ENCODE measurements at regions not wholly inside any gene's neighbourhood (a gene's known extent, or its start where the extent isn't known, plus 50 kb on each side); places are given as distances from the start of the nearest gene placed in this dataset.

DNA sequence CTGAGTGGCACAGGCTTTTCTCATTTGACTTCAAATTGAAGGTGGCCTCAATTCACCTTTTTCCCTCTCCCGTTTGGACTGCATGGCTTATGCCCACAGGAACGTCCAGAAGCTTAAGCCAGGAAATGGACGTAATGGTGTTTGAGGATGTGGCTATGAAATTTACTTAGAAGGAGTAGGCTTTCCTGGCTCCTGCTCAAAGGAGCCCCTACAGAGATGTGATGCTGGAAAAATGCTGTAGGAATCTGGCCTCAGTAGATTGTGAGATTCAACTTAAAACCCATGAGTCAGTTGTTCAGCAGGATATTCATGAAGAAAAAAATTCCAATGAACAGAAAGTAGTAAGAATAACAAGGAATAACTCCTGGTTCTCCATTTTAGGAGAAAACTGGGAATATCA is 129.0 kb downstream of the ICOS start:
- TF ChIP-seq, protein P1, sequence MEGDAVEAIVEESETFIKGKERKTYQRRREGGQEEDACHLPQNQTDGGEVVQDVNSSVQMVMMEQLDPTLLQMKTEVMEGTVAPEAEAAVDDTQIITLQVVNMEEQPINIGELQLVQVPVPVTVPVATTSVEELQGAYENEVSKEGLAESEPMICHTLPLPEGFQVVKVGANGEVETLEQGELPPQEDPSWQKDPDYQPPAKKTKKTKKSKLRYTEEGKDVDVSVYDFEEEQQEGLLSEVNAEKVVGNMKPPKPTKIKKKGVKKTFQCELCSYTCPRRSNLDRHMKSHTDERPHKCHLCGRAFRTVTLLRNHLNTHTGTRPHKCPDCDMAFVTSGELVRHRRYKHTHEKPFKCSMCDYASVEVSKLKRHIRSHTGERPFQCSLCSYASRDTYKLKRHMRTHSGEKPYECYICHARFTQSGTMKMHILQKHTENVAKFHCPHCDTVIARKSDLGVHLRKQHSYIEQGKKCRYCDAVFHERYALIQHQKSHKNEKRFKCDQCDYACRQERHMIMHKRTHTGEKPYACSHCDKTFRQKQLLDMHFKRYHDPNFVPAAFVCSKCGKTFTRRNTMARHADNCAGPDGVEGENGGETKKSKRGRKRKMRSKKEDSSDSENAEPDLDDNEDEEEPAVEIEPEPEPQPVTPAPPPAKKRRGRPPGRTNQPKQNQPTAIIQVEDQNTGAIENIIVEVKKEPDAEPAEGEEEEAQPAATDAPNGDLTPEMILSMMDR (IDR thresholded peaks at IDR 0.05), result no peak
- Mint-ChIP-seq H3K27me3 (ENCODE audit: low read depth) (peaks cover 3% of the 10 kb centered on the region), H3K27ac (ENCODE audit: unreplicated experiment) (no peak overlapping the region), H3K9me3 (ENCODE audit: low read depth) (no peaks in the 10 kb centered on the region), H3K4me3 (ENCODE audit: unreplicated experiment) (no peak overlapping the region), H3K36me3 (ENCODE audit: low read depth) (no peaks in the 10 kb centered on the region), H3K4me1 (ENCODE audit: low read depth) (peaks cover 10% of the 10 kb centered on the region)
- no peak for DNase-seq (ENCODE audit: low spot score)

DNA sequence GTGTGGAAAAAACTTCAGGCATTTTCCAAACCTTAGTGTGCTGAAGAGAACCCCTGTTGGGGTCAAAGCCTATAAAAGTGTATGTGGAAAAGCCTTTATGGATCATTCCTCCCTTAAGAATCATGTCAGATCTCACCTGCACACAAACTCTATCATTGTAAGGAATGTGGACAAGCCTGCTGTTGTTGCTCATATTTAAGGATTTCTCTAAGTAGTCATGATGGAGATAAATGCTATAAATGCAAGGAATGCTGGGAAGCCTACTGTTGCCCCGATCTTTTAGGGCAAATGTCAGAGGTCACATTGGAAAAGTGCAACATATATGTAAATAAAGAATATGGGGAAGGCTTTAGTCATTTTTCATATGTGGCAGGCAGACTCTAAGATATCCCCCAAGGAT is 129.5 kb downstream of the ICOS start:
- Mint-ChIP-seq H3K9me3 (ENCODE audit: low read depth) (no peaks in the 10 kb centered on the region), H3K27me3 (ENCODE audit: low read depth) (peaks cover 3% of the 10 kb centered on the region), H3K36me3 (ENCODE audit: low read depth) (no peaks in the 10 kb centered on the region), H3K27ac (ENCODE audit: unreplicated experiment) (no peak overlapping the region), H3K4me3 (ENCODE audit: unreplicated experiment) (no peak overlapping the region), H3K4me1 (ENCODE audit: low read depth) (peaks cover 10% of the 10 kb centered on the region)
- DNase-seq (ENCODE audit: low spot score), result no peak
- TF ChIP-seq, protein P1 (IDR thresholded peaks at IDR 0.05), result no peak

DNA sequence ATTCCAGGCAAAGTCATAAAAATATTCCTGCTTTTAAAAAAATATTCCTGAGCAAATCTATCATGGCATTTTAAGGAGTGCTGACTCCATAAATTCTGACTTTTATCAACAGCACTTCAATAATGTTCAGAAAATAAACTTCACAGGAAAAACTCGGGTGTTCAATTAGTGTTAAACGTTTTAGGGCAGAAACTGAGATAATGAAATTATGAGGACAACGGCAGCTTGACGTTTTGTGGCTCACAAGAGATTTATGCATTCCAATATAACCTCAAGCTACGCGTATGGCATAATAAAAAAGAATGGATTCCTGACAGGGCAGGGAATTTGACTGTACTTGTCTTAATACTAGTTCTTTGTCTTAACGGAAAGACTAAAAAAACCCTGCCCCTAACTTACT is 133.2 kb downstream of the ICOS start:
- TF ChIP-seq, protein P1 (IDR thresholded peaks at IDR 0.05), result no peak
- H3K36me3 Mint-ChIP-seq (ENCODE audit: low read depth), result no peaks in the 10 kb centered on the region
- H3K27me3 Mint-ChIP-seq (ENCODE audit: low read depth), result peaks cover 10% of the 10 kb centered on the region
- H3K9me3 Mint-ChIP-seq (ENCODE audit: low read depth), result no peaks in the 10 kb centered on the region
- peaks cover 10% of the 10 kb centered on the region for H3K4me1 Mint-ChIP-seq (ENCODE audit: low read depth)
- H3K4me3 Mint-ChIP-seq (ENCODE audit: unreplicated experiment), result no peak overlapping the region
- no peak overlapping the region for H3K27ac Mint-ChIP-seq (ENCODE audit: unreplicated experiment)
- DNase-seq (ENCODE audit: low spot score), result no peak

DNA sequence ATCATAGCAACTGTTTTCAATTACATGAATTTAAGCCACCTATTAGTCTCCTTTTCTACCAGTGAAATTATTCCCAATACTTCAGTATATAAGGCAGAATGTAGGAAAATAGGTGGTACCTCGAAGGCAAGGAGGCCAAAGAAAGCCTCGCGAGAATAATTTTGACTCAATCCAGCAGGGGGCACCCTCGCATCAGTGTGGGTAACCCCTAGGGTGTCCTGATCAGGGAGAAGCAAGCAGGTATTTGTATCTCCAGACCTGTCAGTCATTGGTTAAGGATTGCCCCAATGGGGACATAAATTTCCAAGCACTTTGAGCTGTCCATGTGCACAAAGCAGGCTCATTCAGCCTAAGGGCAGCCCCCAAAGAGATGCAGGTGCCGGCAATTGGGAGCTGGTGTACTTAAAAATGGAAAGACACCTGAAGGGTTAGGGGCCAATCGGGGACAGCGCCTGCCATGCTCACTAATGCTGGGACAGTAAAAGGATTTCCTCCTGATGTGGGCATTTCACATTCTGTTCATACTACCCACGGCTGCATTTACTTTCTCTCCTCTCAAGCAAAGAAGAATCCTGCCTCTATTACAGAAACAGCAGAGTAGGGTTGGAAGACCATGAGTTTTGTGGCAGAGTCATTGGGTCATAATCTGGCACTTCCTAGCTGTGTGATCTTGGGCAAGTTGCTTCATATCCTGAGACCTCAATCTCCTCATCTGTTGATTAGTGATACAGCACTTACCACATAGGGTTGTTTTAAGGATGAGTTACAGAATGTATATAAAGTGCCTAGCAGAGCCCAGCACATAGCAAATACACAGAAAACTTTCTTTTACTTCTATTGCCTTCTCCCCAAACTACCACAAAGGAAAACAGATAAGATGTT is 136.1 kb downstream of the ICOS start:
- peaks cover under 1% of the 10 kb centered on the region for H3K9me3 Mint-ChIP-seq (ENCODE audit: low read depth)
- H3K27me3 Mint-ChIP-seq (ENCODE audit: low read depth), result peaks cover 10% of the 10 kb centered on the region
- H3K36me3 Mint-ChIP-seq (ENCODE audit: low read depth), result no peaks in the 10 kb centered on the region
- no peak for DNase-seq (ENCODE audit: low spot score)
- no peak overlapping the region for H3K27ac Mint-ChIP-seq (ENCODE audit: unreplicated experiment)
- TF ChIP-seq, protein P1 (IDR thresholded peaks at IDR 0.05), result peak; percentile 76
- no peaks in the 10 kb centered on the region for H3K4me1 Mint-ChIP-seq (ENCODE audit: low read depth)
- H3K4me3 Mint-ChIP-seq (ENCODE audit: unreplicated experiment), result no peak overlapping the region

DNA sequence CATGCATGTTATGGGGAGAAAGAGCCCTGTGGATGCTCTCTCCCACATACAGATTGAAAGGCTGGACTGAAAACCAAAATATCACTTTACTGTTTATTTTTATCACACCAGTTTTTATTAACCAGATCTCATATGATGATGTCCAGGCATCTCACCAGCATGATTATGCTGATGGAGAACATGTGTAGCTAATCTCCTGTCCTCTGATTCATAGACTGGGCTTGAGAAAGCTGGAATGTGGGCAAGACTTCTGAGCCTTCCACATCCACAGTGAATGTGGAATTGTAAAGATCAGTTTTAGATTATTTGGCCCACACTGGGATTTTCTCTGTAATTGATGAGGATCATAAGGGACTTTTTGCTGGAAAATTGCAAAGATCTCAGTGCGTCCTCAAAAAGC is 137.9 kb downstream of the ICOS start:
- H3K27me3 Mint-ChIP-seq (ENCODE audit: low read depth), result peaks cover 10% of the 10 kb centered on the region
- H3K4me1 Mint-ChIP-seq (ENCODE audit: low read depth), result peaks cover 5% of the 10 kb centered on the region

More for the DNA sequence above, 137.9 kb downstream of the ICOS start:
- no peak overlapping the region for H3K4me3 Mint-ChIP-seq (ENCODE audit: unreplicated experiment)
- TF ChIP-seq, protein P1 (IDR thresholded peaks at IDR 0.05), result no peak
- H3K36me3 Mint-ChIP-seq (ENCODE audit: low read depth), result no peaks in the 10 kb centered on the region
- DNase-seq (ENCODE audit: low spot score), result no peak
- H3K27ac Mint-ChIP-seq (ENCODE audit: unreplicated experiment), result no peak overlapping the region
- H3K9me3 Mint-ChIP-seq (ENCODE audit: low read depth), result peaks cover 6% of the 10 kb centered on the region

All from chondrocyte (in vitro differentiated cells).